DMS 273 treated with DMSO at 0.1 percent for 48 hours (cell line): ENCODE measurements at regions not wholly inside any gene's neighbourhood (a gene's known extent, or its start where the extent isn't known, plus 50 kb on each side); places are given as distances from the start of the nearest gene placed in this dataset.

Source experiments
- DNase-seq: peaks from one replicate; lab custom pipeline; 2025; lab: John Stamatoyannopoulos, UW

DNA sequence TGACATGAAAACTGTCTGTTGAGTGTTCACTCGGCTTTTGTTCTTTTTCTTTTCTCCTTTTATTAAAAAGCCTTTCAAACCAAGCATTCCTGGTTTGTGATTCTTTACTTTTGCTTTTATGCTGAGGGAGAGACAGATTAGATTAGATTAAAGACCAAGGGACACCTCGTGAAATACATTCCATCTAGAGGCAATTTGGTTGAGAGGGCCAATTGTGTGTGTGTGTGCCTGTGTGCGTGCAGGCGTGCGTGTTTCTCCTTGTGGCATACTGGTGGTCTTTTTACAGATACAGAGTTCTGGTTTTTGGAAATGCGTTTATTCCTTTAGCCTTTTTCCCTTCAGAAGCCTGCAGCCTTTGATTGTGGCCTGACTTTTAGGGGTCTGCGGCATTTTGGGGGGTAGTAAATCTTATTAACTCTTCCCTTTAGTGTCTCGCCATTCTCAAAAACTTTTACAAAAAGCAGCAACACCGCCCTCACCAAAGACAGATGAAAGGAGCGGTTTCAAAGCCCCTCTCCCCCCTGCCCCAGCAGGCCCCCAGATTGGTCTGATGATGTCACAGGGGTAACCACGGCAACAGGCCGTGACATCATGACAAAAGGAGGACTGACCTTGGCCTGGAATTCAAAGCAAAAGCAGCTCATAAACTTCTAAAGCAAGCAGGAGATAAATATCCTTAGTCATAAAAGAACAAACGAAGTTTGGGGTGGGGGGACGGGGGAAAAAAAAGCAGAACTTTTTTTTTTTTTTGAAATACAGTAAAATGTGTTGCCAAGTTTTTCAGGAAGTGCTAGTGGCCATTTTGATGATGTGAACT lies 84.1 kb upstream of the TBX3 start:
- DNase-seq: no peak

DNA sequence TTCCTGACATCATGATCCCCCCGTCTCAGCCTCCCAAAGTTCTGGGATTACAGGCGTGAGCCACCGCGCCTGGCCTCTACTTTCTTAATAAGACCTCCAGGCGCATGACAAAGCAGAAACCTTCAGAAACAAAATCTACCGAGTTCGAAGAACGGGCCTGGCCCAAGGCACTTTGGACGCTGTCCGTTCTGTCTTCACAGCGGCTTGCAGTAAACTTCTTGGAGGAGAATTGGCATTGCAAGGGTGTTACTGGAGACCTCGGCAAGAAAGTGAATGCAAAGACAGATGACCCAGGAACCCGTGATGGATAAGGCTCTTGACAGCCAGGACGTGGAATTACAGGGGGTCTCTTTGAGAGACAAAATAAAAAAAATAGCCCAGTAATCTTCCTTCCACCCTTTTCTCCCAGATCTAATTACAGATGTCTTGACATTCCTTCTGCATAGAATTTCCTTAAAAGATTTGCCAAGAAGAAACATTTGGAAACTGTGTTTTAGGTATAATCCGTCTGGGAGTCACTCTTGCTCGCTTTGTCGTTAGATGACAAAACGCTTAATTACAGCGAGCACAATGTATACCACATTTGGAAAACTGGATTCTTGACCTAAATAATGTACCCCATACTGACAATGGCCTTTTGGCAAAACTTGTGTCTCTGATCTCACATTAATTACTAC lies 83.2 kb upstream of the TBX3 start:
- DNase-seq: no peak

DNA sequence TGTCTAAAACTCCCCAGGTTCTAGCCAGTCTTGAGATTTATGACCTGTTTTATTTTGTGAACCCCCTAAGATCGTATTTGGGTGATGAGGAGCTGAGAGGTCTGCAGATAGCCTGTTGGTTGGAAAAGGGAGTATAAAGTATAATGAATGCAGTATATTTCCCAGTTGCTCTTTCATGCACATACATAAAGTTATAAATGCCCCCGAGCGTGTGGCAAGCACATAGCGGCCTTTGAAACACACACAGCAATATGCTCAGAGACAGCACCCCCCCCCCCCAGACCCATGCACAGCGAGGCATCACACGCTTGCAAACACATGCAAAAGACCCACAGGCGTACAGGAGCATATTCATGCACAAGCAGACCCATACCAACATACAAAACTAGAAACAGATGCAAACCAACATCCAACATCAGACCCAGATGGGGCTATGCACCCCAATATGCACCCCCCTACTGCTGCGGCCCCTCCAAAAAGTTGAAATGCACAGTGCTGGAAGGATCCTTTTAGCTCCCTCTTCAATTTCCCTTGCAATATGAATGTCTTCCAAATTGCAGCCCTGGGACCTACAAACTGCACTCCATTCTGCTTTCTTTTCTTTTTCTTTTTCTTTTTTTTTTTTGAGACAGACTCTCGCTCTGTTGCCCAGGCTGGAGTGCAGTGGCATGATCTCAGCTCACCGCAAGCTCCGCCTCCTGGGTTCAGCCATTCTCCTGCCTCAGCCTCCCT lies 82.2 kb upstream of the TBX3 start:
- no peak for DNase-seq

DNA sequence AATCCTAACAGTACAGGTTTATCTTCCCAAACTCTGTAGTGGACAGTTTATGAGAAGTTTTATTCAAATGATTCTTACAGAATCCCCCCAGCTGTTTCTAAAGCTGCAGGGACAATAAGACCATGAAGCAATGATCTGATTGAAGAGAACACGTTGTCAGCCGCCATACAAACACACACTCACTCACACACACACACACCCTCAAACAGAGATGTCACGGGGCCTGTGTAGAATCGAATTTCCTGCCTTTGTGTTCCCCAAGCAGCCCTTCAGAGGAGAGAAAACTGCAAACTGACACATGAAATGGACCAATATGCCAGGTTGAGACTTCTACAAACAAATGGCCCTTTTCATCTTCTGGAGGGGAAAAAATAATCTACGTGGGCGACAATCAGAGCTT lies 80.5 kb upstream of the TBX3 start:
- DNase-seq: no peak

DNA sequence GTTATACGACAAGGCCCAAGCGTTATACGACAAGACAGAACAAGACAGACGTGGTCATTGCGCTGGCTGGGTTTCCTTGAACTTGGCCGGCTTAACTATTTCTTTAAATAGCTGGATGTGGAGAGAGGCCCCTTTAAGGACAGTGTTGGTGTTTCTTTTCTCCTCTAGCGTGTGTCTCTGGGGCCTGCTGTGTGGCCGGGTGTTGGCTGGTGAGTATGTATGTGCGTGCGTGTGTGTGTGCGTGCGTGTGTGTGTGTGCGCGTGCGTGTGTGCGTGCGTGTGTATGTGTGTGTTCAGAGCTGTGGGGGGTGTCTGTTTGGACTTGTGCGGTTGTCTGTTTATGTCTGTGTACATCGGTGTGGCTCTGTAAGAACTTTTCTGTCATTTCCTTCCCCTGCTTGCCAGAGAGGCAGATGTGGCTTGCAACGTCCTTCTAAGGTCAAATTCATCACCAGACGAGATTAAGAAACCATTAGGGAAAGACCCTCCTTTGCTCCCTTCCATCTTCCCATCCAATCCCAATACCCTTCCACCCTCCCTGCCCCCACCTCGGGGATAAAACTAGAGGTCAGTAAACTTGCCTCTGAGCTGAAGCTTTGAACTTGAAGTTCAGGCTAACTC lies 78.6 kb upstream of the TBX3 start:
- DNase-seq: no peak

DNA sequence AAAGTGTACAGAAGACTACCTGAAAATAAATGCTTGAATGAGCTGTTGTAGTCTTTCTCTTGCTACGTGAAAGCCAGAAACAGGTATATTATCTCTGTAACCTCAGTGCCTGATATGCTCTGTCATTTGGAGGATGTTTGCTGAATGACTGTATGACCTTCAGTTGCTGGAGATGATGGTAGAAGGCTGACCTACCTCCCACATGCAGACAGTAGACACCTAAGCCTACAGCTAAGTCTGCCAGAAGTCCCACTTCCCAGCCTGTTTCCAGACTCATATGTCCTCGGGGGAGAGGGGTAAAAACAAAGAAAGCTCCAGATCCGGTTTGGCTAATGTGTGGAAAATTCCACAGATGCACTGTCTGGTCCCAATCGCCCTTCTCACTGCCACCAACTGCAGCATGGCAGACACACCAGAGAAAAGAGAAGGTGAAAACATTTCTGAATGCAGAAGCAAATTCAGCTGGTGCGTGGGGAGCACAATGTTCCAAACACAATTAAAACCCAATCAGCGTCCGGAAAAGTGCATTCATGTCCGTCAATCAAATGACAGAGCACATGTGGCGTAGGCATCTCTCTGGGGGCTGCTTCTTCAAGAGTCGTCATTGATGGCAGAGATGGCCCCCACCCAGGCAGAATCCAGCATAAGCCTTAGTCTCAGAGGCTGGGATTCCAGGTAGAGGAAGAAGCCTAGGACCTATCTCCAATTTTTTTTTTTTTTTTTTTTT lies 76.3 kb upstream of the TBX3 start:
- no peak for DNase-seq

DNA sequence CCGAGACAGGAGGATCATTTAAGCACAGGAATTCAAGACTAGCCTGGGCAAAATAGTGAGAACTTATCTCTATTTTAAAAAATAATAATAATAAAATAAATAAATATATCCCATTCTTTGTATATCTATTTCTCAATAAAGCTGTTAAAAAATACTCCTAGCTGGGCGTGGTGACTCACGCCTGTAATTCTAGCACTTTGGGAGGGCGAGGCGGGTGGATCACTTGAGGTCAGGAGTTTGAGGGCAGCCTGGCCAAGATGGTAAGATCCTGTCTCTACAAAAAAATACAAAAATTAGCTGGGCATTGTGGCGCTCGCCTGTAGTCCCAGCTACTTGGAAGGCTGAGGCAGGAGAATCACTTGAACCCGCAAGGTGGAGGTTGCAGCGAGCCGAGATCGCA lies 75.7 kb upstream of the TBX3 start:
- DNase-seq: no peak

DNA sequence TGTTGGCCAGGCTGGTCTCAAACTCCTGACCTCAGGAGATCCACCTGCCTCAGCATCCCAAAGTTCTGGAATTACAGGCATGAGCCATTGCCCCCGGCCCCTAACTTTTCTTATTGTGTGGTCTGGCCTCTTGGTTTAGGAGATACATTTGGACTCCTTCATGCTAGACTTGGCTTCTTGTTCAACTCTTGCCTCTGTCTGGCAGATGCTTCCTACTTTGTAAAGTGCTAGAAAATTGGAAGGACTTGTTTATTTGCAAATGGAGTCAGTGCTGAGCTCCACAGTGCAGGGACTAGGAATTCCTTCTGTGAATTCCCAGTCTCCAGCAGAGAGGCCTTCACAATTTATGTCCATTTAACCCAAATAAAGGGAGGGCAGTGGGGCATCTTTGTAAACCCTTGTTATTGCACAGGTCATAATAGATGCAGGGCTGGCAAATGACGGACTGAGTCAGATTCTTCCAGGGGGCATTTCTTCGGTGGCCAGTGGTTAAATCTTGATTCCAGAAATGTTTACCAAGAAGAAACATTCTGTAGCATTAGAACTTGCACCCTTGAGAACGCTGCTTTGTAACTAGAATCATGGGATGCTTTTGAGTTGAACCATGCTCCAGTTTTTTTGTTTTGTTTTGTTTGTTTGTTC lies 73.8 kb upstream of the TBX3 start:
- no peak for DNase-seq

DNA sequence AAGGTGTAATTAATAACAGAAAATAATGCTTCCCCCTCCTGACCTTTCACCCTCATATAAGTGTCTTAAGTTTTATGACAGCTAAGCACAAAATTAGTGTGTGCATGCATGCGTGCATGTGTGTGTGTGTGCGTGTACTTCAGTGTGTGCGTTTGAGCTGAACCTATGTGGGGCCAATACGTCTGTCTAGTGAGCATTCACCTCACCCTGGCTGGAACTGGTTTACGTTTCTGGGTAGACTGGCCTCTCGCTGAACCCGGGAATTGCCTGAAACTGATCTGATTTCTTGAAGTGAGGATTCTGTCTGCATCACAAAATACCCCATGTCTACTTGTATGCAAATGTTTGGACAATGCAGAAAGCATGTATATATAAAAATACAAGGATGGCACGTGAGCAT lies 68.2 kb upstream of the TBX3 start:
- no peak for DNase-seq

DNA sequence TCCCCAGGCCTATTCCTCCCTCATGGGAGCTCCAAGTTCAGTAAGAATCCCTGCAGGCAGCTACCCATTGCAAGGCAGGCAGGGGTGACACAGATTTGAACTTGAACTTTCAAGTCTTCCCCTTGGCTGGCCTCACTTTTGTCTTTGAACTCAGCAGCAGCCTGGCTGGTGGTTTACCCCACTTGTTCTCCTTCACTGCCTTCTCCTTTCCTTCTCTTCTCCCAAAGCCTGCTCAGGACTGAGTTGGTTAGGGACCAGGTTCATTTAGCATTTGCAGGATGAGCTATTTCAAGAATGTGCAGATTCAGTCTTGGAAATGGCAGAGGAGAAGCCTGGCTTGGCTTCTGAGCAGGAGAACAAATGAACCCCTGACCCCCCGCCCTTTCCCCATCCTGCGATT lies 67.7 kb upstream of the TBX3 start:
- no peak for DNase-seq

DNA sequence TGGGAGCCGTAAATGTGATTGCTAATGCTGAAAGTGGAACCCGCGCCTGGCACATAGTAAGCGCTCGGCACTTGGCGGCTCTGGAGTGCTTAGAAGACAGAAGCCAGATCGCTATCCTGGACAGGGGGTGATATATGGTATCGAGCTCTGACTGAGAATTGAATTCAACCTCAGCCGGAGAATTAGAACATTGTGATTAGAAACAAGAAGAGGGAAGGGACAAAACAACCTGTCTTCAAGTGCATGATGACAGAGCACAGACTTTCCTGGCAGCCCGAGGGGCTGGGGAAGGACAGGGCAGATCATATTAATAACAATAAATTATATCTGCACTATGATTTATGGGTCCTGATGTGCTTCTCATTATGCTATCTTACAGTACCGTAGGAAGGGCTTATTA lies 66.9 kb upstream of the TBX3 start:
- DNase-seq: no peak

DNA sequence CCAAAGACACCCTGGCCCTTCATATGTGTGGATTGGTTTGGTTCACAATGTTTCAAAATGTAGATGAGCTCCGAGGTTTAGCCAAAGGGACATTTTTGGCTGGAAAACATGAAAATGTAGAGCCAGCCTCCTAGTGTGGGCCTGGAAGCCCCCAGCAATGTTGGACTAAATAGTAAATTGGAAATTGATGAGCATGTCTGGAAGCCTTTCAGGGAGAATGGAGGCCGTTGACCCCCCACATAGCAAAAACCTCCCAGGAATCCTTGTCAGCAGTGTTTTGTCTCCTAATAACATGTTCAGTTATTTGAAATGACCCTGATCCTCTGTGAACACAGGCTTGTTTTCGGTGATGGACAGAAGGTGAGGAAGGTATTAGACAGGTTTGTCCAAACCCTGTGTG lies 65.1 kb upstream of the TBX3 start:
- DNase-seq: no peak

DNA sequence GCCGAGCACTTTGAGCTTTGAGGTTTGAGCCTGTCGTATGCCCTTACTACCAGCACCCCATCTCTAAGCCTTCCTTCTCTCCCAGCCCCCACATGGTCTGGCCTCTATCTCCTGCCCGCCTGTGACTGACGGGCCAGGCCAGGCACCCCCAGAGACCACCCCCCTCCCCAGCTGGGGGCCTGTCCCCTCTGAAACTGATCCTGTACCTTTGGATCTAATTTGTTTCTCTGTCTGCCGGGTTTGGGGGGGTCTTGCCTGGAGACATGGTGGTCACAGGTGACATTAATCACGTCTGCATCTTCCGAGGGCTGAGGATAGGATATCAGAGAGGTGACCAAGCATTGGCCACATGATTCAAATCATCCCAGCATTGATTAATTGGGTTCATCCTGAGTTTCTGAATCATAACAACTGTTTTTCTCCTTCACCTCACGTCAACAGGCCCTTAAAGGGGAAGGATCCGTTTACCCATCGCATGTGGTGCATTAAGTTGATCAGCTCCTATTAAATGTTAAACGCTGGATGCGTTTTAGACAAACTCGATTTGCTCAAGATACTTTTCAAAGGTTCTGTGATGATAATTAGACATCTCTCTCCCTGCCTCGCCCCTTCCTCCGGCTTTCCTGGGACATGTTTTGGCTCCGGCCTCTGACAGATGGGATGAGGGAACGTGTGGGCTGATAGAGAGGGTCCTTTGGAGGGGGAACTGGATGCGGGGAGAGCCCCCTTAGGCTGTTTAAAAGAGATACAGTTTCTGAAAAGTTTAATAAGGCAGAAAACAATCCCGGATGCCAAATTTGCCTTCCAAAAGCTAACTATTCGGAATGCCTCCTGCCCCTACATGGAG lies 63.3 kb upstream of the TBX3 start:
- no peak for DNase-seq

DNA sequence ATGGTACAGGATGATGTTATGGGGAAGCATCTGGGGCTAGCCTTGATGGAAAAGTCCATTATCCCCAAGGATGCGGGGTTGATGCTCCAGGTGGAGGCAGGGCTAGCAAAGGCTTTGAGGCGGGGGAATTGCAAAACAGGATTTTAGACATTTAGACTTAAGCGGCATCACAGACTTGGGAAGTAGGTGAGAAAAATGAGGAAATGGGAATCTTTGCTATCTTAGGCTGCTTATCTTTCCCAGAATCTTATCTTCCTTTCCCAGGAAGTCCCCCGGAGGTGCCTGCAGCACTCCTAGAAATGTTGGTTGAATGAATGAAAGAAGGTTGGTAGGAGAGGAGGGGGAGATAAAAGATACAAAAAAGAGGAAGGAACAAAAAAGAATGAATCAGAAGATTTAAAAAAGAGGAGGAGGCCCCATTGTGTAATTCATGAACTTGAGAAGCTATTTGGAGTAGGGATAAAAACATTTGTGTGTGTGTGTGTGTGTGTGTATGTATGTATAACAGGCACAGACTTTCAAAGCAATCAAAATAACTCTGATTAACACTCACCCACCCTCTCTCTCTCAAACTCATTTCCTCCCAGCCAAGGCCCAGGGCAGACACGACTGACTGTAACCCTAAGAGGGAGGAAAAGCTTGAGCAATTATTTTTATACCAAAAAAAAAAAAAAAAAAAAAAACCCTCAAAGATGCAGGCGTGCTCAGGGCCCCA lies 62.5 kb upstream of the TBX3 start:
- DNase-seq: no peak

DNA sequence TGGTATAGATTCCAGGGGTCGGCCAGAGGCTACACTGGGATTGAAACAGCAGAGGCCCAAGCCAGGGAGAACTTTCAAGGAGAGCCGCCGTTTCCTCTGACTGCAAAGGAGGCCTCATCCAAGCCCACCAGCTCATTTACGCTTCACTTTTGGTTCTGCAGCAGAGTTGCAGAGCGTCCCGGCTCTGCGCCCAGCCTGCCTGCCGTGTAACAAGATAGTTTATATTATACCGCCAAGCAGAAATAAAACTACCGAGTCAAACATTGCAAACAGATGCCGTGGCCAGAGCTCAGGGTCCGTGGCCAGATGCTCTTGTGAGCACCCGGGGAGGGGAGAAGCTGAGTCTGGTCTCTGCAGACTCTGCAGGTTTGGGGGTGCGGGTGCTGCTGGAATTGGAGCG lies 60.7 kb upstream of the TBX3 start:
- DNase-seq: no peak

DNA sequence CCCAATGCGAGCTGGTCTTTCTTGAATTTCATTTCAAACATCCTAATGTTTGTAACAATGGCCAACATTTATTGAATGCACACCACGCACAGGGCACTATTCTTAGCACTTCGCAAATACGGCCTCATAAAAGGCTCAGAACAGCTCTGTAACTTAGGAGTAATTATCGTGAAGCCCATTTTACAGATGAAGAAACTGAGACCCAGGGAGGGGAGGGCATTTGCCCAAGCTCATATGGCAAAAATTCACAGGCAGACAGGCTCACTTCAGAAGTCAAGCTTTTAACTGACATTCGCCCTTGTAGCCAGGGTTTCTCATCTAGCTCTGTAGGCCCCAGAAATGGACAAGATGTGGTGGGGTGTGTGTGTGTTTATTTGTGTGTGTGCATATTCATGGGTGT lies 60.3 kb upstream of the TBX3 start:
- DNase-seq: no peak

DNA sequence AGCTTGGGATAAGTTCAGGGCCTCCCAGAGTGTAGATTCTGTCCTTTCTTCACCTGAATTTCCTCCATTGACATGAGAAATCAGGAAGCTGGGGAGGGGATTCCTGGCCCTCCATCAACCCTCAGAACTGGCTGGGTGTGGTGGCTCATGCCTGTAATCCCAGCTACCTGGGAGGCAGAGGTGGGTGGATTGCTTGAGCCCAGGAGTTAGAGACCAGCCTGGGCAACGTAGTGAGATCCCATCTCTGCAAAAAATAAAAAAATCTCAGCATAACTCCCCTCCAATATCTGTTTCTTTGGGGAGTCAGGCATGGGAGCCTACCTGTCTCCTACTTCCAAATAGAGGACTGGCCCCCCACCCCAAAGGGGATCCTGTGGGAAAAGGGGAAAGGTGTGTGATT lies 59.8 kb upstream of the TBX3 start:
- DNase-seq: no peak

DNA sequence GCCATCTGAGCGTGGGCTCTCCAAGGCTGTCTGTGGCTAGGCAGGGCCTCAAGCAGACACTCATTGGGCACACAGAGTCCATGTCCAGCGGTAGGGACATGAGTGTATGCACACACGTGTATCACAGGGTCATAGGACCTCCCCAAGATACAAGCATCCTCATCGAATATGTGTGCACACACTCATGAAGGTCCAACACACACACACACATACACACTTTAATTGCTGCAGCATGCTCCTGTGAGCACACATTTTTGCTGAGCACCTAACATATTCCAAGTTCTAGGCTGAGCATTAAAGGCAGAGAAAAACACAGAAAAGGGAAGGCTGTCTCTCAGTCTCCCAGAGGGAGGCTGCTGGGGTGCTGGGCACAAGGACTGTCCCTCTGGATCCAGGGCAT lies 59.3 kb upstream of the TBX3 start:
- DNase-seq: no peak

DNA sequence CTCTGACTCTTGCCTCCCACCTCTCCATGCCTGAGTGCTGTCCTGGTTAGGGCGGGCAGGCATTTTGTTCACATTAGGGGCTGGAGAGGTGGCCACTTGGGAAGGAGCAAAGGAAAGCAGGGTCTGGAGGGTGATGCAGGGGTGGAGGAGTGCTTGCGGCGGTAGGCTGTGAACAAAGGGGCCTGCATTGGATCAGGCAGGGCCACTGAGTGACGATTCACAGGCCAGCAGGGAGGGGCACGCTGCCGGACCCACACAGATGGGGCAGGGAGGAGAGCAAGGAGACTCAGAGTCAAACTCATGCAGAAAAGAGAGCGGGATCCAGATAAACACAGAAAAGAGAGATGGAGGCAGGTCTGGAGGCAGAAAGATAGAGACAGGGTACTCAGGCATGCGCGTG lies 58.4 kb upstream of the TBX3 start:
- no peak for DNase-seq

DNA sequence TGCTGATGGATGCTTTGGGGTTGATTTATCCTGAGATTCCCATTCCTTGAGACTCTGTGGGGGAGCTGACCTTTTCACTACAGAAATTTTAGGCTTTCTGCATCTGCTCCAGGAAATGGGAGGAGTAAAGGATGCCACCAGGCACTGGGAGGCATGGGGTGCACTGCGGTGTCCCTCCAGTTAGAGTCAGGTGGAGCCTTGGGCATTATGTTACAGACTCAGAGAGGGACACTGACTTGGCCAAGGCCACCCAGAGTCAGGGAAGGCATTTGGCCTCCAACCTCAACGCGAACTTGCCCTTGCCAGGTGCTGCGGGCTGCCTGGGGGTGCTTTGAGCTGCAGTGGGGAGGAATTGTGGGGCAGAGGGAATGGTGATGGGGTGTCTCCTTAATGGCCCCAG lies 58.0 kb upstream of the TBX3 start:
- no peak for DNase-seq
